PC-9 (cell line): ENCODE measurements at regions not wholly inside any gene's neighbourhood (a gene's known extent, or its start where the extent isn't known, plus 50 kb on each side); places are given as distances from the start of the nearest gene placed in this dataset.

Experiments
- EZH2 ChIP-seq: fragments of 200-600 bp; sonication (generic); IDR thresholded peaks from 2 replicates; pipeline ENCODE4 v1.8.0; 2017; ENCODE audit warnings: antibody characterized with exemption, low read depth
- TF ChIP-seq, protein P1 (sequence below): fragments of 200-600 bp; sonication (generic); conservative IDR thresholded peaks from 2 replicates; pipeline ENCODE4 v1.6.1; 2017; ENCODE audit warnings: mixed run types, antibody characterized with exemption, mild to moderate bottlenecking, moderate library complexity

DNA sequence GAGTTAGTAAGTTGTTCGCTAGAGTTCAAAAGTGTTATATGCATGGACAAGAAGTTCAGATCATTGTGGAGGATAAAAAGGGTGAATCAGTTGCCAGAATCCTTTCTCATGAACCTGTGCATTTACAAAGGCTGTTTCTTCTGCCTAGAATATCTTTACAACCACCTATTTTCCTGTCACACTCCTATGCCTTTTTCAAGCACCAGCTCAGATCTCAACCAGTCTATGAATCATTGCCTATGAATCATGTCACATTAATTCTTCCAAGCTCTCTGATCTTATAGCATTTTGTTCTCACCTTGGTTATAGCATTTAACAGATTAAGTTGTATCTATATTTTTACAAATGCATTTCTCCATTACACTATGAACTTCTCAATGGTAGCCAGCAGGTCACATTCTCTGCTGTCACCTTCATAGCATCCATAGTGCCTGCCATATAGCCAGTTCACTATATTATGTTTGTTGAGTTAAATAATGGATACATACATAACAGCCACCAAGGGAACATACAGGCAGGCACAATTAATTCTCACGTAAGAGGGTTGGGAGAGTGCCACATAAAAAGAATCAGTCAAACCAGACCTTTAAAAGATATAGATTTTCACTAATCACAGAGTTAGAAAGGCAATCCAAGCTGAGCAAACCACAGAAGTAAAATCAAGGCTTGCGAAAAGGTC is 573.0 kb downstream of the FOXG1 start:
- TF ChIP-seq, protein P1, sequence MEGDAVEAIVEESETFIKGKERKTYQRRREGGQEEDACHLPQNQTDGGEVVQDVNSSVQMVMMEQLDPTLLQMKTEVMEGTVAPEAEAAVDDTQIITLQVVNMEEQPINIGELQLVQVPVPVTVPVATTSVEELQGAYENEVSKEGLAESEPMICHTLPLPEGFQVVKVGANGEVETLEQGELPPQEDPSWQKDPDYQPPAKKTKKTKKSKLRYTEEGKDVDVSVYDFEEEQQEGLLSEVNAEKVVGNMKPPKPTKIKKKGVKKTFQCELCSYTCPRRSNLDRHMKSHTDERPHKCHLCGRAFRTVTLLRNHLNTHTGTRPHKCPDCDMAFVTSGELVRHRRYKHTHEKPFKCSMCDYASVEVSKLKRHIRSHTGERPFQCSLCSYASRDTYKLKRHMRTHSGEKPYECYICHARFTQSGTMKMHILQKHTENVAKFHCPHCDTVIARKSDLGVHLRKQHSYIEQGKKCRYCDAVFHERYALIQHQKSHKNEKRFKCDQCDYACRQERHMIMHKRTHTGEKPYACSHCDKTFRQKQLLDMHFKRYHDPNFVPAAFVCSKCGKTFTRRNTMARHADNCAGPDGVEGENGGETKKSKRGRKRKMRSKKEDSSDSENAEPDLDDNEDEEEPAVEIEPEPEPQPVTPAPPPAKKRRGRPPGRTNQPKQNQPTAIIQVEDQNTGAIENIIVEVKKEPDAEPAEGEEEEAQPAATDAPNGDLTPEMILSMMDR = no peak
- TF ChIP-seq EZH2 = no peak
